H1 (cell line): ENCODE measurements at regions not wholly inside any gene's neighbourhood (a gene's known extent, or its start where the extent isn't known, plus 50 kb on each side); places are given as distances from the start of the nearest gene placed in this dataset.

Experiments
- CTCF ChIA-PET: fragments of 300-600 bp; sonication (Branson Sonifier 250); formaldehyde crosslinking; loops from one replicate; lab custom pipeline; 2021; ENCODE audit not compliant: partially characterized antibody; lab: Charles Lee
- POLR2A ChIA-PET: fragments of 300-600 bp; sonication (Branson Sonifier 250); formaldehyde crosslinking; loops from one replicate; lab custom pipeline; 2021; ENCODE audit warnings: inconsistent platforms; ENCODE audit not compliant: partially characterized antibody; lab: Charles Lee
- DNase-seq, 2 experiments: peaks; one replicate each; pipeline versions ENCODE4 v3.0.0 to v3.0.0-alpha.2; 2010 to 2022; ENCODE audit warnings: low spot score in 2 of 2, low read depth in 1 of 2, mixed read lengths in 1 of 2
- FAIRE-seq: peaks from 2 replicates; lab custom pipeline; 2011; peaks lifted over from hg19 to GRCh38; lab: Jason Lieb, UNC
- H2AFZ ChIP-seq: 2 replicates; pipeline ENCODE4 v1.8.1; 2012; ENCODE audit warnings: low read length, inconsistent platforms
- H2AK5ac ChIP-seq: 2 replicates; pipeline ENCODE4 v1.6.1; 2013; ENCODE audit warnings: low read depth, low read length
- H2BK120ac ChIP-seq: replicated peaks from 2 replicates; pipeline ENCODE3; 2013; ENCODE audit warnings: low read depth, low read length, inconsistent platforms
- H2BK12ac ChIP-seq: 2 replicates; pipeline ENCODE4 v1.6.1; 2013; ENCODE audit warnings: low read depth, low read length
- H2BK15ac ChIP-seq: 2 replicates; pipeline ENCODE4 v1.6.1; 2013; ENCODE audit warnings: low read length
- H2BK20ac ChIP-seq: 2 replicates; pipeline ENCODE4 v1.6.1; 2013; ENCODE audit warnings: low read length
- H2BK5ac ChIP-seq: 2 replicates; pipeline ENCODE4 v1.6.1; 2013; ENCODE audit warnings: low read depth, low read length
- H3K14ac ChIP-seq: 2 replicates; pipeline ENCODE4 v1.6.1; 2013; ENCODE audit warnings: inconsistent platforms; ENCODE audit not compliant: insufficient read length
- H3K18ac ChIP-seq: 2 replicates; pipeline ENCODE4 v1.6.1; 2013; ENCODE audit warnings: low read length; ENCODE audit errors: extremely low read depth
- H3K23ac ChIP-seq: 2 replicates; pipeline ENCODE4 v1.6.1; 2013; ENCODE audit warnings: inconsistent platforms; ENCODE audit not compliant: insufficient read length
- H3K23me2 ChIP-seq: 2 replicates; pipeline ENCODE4 v1.6.1; 2013; ENCODE audit warnings: low read depth, low read length
- H3K27ac ChIP-seq: 2 replicates; pipeline ENCODE4 v1.6.1; 2011; ENCODE audit warnings: low read depth, low read length, inconsistent platforms
- H3K27me3 ChIP-seq, 4 experiments: replicated peaks in 1 of 4; 1 replicate in 1 of 4; 2 replicates in 3 of 4; pipeline versions ENCODE4 v1.6.1 to v1.8.1; 2011 to 2013; ENCODE audit warnings: low read length in 3 of 4, mild to moderate bottlenecking in 3 of 4, inconsistent platforms in 2 of 4, mixed read lengths in 2 of 4, moderate library complexity in 1 of 4; ENCODE audit not compliant: control insufficient read depth in 3 of 4, insufficient read depth in 3 of 4; ENCODE audit errors: extremely low read depth in 1 of 4
- H3K36me3 ChIP-seq, 4 experiments: 2 replicates each; pipeline versions ENCODE4 v1.6.1 to v1.8.1; 2011 to 2013; ENCODE audit warnings: mild to moderate bottlenecking in 4 of 4, low read length in 3 of 4, moderate library complexity in 2 of 4, control low read depth in 1 of 4, inconsistent platforms in 1 of 4; ENCODE audit not compliant: insufficient read depth in 4 of 4, control insufficient read depth in 2 of 4
- H3K4ac ChIP-seq: replicated peaks from 2 replicates; pipeline ENCODE3; 2013; ENCODE audit warnings: low read length, low read depth, mixed read lengths, inconsistent platforms; ENCODE audit not compliant: insufficient read length
- H3K4me1 ChIP-seq, 4 experiments: replicated peaks in 1 of 4; 1 replicate in 1 of 4; 2 replicates in 3 of 4; pipeline versions ENCODE4 v1.6.1 to v1.8.1; 2011 to 2013; ENCODE audit warnings: low read length in 3 of 4, inconsistent platforms in 2 of 4, mixed read lengths in 1 of 4; ENCODE audit not compliant: insufficient read depth in 4 of 4, control insufficient read depth in 3 of 4
- H3K4me2 ChIP-seq, 2 experiments: 2 replicates each; pipeline versions ENCODE4 v1.6.1 to v1.8.1; 2011 to 2013; ENCODE audit warnings: low read depth in 2 of 2, low read length in 2 of 2, control low read depth in 1 of 2, inconsistent platforms in 1 of 2, mild to moderate bottlenecking in 1 of 2; ENCODE audit not compliant: insufficient read depth in 1 of 2
- H3K4me3 ChIP-seq, 4 experiments: fragments of 200-600, 300-600 bp in 1 of 4; sonication (generic), shearing (Covaris generic), sonication (Bioruptor Twin) in 1 of 4; 2 replicates each; pipeline versions ENCODE4 v1.5.1 to v1.8.1; 2011 to 2016; ENCODE audit warnings: low read length in 4 of 4, low read depth in 3 of 4, control low read depth in 2 of 4, inconsistent platforms in 2 of 4, mild to moderate bottlenecking in 2 of 4, mixed read lengths in 1 of 4, moderate library complexity in 1 of 4; ENCODE audit not compliant: insufficient read depth in 2 of 4; ENCODE audit errors: extremely low read depth in 1 of 4
- H3K56ac ChIP-seq: replicated peaks from 2 replicates; pipeline ENCODE3; 2013; ENCODE audit warnings: low read depth, mild to moderate bottlenecking, mixed read lengths, low read length, inconsistent platforms; ENCODE audit not compliant: insufficient read length
- H3K79me1 ChIP-seq: 2 replicates; pipeline ENCODE4 v1.6.1; 2013; ENCODE audit warnings: low read depth, low read length, control low read depth
- H3K79me2 ChIP-seq, 2 experiments: 2 replicates each; pipeline versions ENCODE4 v1.6.1 to v1.8.1; 2012 to 2013; ENCODE audit warnings: low read length in 2 of 2, mild to moderate bottlenecking in 2 of 2, inconsistent platforms in 1 of 2; ENCODE audit not compliant: insufficient read depth in 2 of 2, control insufficient read depth in 1 of 2
- H3K9ac ChIP-seq, 4 experiments: replicated peaks in 1 of 4; 1 replicate in 1 of 4; 2 replicates in 3 of 4; pipeline versions ENCODE4 v1.6.1 to v1.8.1; 2011 to 2013; ENCODE audit warnings: low read depth in 3 of 4, low read length in 3 of 4, control low read depth in 2 of 4, mild to moderate bottlenecking in 2 of 4, moderate library complexity in 2 of 4, inconsistent platforms in 1 of 4; ENCODE audit errors: extremely low read depth in 1 of 4
- H3K9me3 ChIP-seq, 2 experiments: 2 replicates each; pipeline versions ENCODE4 v1.6.1 to v1.8.1; 2012 to 2013; ENCODE audit warnings: mild to moderate bottlenecking in 2 of 2, moderate library complexity in 2 of 2, control low read depth in 1 of 2, inconsistent platforms in 1 of 2, low read depth in 1 of 2, low read length in 1 of 2, mixed read lengths in 1 of 2; ENCODE audit not compliant: insufficient read depth in 2 of 2
- H4K20me1 ChIP-seq, 2 experiments: replicated peaks in 1 of 2; 2 replicates each; pipeline versions ENCODE3 to v1.8.1; 2011 to 2013; ENCODE audit warnings: inconsistent platforms in 2 of 2, low read length in 2 of 2, mild to moderate bottlenecking in 1 of 2; ENCODE audit not compliant: insufficient read depth in 2 of 2, control insufficient read depth in 1 of 2
- H4K5ac ChIP-seq: 2 replicates; pipeline ENCODE4 v1.6.1; 2013; ENCODE audit warnings: low read length, low read depth, mixed read lengths, inconsistent platforms; ENCODE audit not compliant: insufficient read length
- H4K8ac ChIP-seq: 2 replicates; pipeline ENCODE4 v1.8.0; 2013; ENCODE audit warnings: mild to moderate bottlenecking, moderate library complexity, low read length, inconsistent platforms; ENCODE audit not compliant: insufficient read depth; ENCODE audit errors: extremely low read depth
- H4K91ac ChIP-seq: replicated peaks from 2 replicates; pipeline ENCODE3; 2013; ENCODE audit warnings: low read length, mixed read lengths, inconsistent platforms; ENCODE audit not compliant: insufficient read length
- KDM4A ChIP-seq: IDR thresholded peaks from one replicate; pipeline ENCODE4 v1.7.1; 2012; ENCODE audit warnings: low read depth, mild to moderate bottlenecking, moderate library complexity, low read length, inconsistent platforms; ENCODE audit not compliant: severe bottlenecking
- MAFK ChIP-seq: IDR thresholded peaks from 2 replicates; pipeline ENCODE4 v1.6.1; 2012; ENCODE audit warnings: low read depth, mild to moderate bottlenecking, improper control_type of control experiment, low read length
- NANOG ChIP-seq: IDR thresholded peaks from 2 replicates; pipeline ENCODE4 v1.6.1; 2011; ENCODE audit warnings: low read length, low read depth, mild to moderate bottlenecking, inconsistent platforms; ENCODE audit not compliant: insufficient read depth, poor library complexity, severe bottlenecking
- SIRT6 ChIP-seq: IDR thresholded peaks from one replicate; pipeline ENCODE4 v1.7.1; 2012; ENCODE audit warnings: low read length, inconsistent platforms
- WGBS, 2 experiments: shearing (Covaris generic) in 1 of 2; methylation state at CpG; one replicate each; pipeline versions ENCODE4 v1.1.6 to v1.1.7; 2013 to 2015; ENCODE audit warnings: low lambda C conversion rate in 2 of 2, mixed read lengths in 2 of 2, inconsistent platforms in 1 of 2, low coverage in 1 of 2, missing lambda C conversion rate in 1 of 2; ENCODE audit not compliant: insufficient replicate concordance in 2 of 2, insufficient coverage in 1 of 2, insufficient read length in 1 of 2; ENCODE audit errors: extremely low coverage in 1 of 2, missing lambda C conversion rate in 1 of 2; 5-methylcytosine and 5-hydroxymethylcytosine counted together

- FAIRE-seq (no peak), DNase-seq (no peak)
- WGBS, 2 experiments, result 96% methylated on average over 4 of the region's 4 CpGs; no CpG with 5 or more reads in 1 of the 2 experiments
- no peak overlapping the region for H2AK5ac ChIP-seq
- no peak overlapping the region for H3K9ac ChIP-seq
- no peak overlapping the region for H3K23ac ChIP-seq
- H3K79me1 ChIP-seq, result no peaks in the 10 kb centered on the region
- H3K9me3 ChIP-seq, result no peaks in the 10 kb centered on the region
- POLR2A ChIA-PET, result no interaction called here
- no peak overlapping the region for H3K4me3 ChIP-seq
- no peak overlapping the region for H2BK20ac ChIP-seq
- no peaks in the 10 kb centered on the region for H3K79me2 ChIP-seq
- H2BK12ac ChIP-seq, result no peak overlapping the region
- H3K27me3 ChIP-seq, result no peaks in the 10 kb centered on the region
- no peak overlapping the region for H3K27ac ChIP-seq
- no peak overlapping the region for H3K4me2 ChIP-seq
- H3K14ac ChIP-seq, result no peak overlapping the region
- no peak overlapping the region for H4K5ac ChIP-seq
- no peak overlapping the region for H4K8ac ChIP-seq
- H3K36me3 ChIP-seq, result no peaks in the 10 kb centered on the region
- H3K4me1 ChIP-seq, result no peaks in the 10 kb centered on the region
- no peak overlapping the region for H3K18ac ChIP-seq
- no peak overlapping the region for H3K56ac ChIP-seq
- H4K91ac ChIP-seq, result no peak overlapping the region
- no peak overlapping the region for H2AFZ ChIP-seq
- H2BK5ac ChIP-seq, result no peak overlapping the region
- H2BK15ac ChIP-seq, result no peak overlapping the region
- H3K23me2 ChIP-seq, result no peaks in the 10 kb centered on the region
- no peaks in the 10 kb centered on the region for H4K20me1 ChIP-seq
- CTCF ChIA-PET, result no interaction called here
- TF ChIP-seq NANOG, result no peak
- no peak for TF ChIP-seq KDM4A
- TF ChIP-seq MAFK, result no peak
- TF ChIP-seq SIRT6, result no peak
- H2BK120ac ChIP-seq, result no peak overlapping the region
- H3K4ac ChIP-seq, result no peak overlapping the region
These were observed 381.3 kb downstream of the ANXA1 start for GRCh38 chr9:73532985-73533384.
